HG02852 (cell line): ENCODE measurements at regions not wholly inside any gene's neighbourhood (a gene's known extent, or its start where the extent isn't known, plus 50 kb on each side); places are given as distances from the start of the nearest gene placed in this dataset.
"Not testable (repeated sequence)": the region's sequence is repeated elsewhere in the genome, so short reads cannot be mapped to it uniquely, and the experiment has no call there.

Source experiments
- ATAC-seq: cut with Tn5 transposase; IDR thresholded peaks from one replicate; pipeline ENCODE4 v1.9.1; 2021; ENCODE audit warnings: mild to moderate bottlenecking, moderate library complexity; ENCODE audit not compliant: unreplicated experiment

- no peak for ATAC-seq
Measured at GRCh38 chr2:242043538-242044312, 174.2 kb downstream of the RTP5 start.

- no peak for ATAC-seq
Measured at GRCh38 chr2:242044313-242044590, 174.7 kb downstream of the RTP5 start.

- ATAC-seq: not testable (repeated sequence)
Measured at GRCh38 chr2:242045596-242046144, 176.1 kb downstream of the RTP5 start.

- ATAC-seq: no peak
Measured at GRCh38 chr2:242046206-242046826, 176.8 kb downstream of the RTP5 start.

GRCh38 chr2:242047963-242048362, 178.4 kb downstream of the RTP5 start:
- no peak for ATAC-seq

- no peak for ATAC-seq
Measured at GRCh38 chr2:242048479-242048878, 178.9 kb downstream of the RTP5 start.

- not testable (repeated sequence) for ATAC-seq
Measured at GRCh38 chr2:242049492-242049891, 180.0 kb downstream of the RTP5 start.

GRCh38 chr2:242051463-242051862, 181.9 kb downstream of the RTP5 start:
- ATAC-seq: no peak

GRCh38 chr2:242052421-242052820, 182.9 kb downstream of the RTP5 start:
- ATAC-seq: no peak

- ATAC-seq: no peak
Measured at GRCh38 chr2:242053921-242054320, 184.4 kb downstream of the RTP5 start.

GRCh38 chr2:242054406-242054805, 184.9 kb downstream of the RTP5 start:
- ATAC-seq: no peak

- ATAC-seq: no peak
Measured at GRCh38 chr2:242054881-242055801, 185.6 kb downstream of the RTP5 start.

GRCh38 chr2:242056026-242056425, 186.5 kb downstream of the RTP5 start:
- ATAC-seq: no peak

GRCh38 chr2:242056785-242057184, 187.3 kb downstream of the RTP5 start:
- no peak for ATAC-seq

- no peak for ATAC-seq
Measured at GRCh38 chr2:242057379-242058040, 188.0 kb downstream of the RTP5 start.

- no peak for ATAC-seq
Measured at GRCh38 chr2:242058116-242058680, 188.7 kb downstream of the RTP5 start.

- ATAC-seq: no peak
Measured at GRCh38 chr2:242059566-242059965, 190.0 kb downstream of the RTP5 start.

- no peak for ATAC-seq
Measured at GRCh38 chr2:242060212-242060835, 190.8 kb downstream of the RTP5 start.

GRCh38 chr2:242061930-242062329, 192.4 kb downstream of the RTP5 start:
- not testable (repeated sequence) for ATAC-seq

GRCh38 chr2:242063436-242063835, 193.9 kb downstream of the RTP5 start:
- ATAC-seq: no peak
